ENCODE measurements at regions not wholly inside any gene's neighbourhood (a gene's known extent, or its start where the extent isn't known, plus 50 kb on each side); places are given as distances from the start of the nearest gene placed in this dataset.

DNA sequence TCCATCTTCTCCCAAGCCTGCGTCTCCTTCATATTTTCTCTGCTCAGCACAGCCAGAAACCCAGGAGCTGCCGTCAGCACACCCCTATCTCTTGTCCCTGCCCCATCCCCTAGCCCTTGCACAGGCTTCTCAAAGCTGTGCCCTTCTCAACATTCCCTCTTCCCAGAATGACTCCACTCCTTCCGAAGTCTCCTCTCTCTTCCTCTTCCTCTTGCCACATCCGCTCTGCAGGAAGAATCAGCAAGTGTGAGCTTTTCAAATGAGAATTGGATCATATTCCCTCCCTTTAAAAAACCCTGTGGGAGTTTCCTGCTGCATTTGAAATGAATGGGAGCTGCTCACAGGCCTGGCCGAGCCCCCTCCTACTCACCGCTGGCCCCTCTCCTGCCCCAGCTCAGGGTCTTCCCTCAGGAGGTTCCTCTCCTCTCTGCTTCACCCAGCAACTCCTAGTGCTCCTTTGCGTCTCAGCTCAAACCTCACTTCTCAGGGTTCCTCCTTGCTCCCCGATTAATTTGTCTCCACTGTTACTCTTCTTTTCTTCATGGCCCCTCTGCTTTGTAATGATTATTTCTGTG, 528.5 kb upstream of the CCDC196 start:
- no peaks in the 10 kb centered on the region for H3K4me1 ChIP-seq
- H3K36me3 ChIP-seq (replicated peaks in 1 of 2; ENCODE audit: insufficient read depth in 1 of 2, low read depth in 2 of 2) = no peaks in the 10 kb centered on the region
- no peak overlapping the region for H3K4me3 ChIP-seq
- DNase-seq = no peak
- no peak for ATAC-seq
- no peak overlapping the region for H3K27ac ChIP-seq
- TF ChIP-seq POLR2A (IDR thresholded peaks at IDR 0.05) = no peak
- TF ChIP-seq, protein P1, sequence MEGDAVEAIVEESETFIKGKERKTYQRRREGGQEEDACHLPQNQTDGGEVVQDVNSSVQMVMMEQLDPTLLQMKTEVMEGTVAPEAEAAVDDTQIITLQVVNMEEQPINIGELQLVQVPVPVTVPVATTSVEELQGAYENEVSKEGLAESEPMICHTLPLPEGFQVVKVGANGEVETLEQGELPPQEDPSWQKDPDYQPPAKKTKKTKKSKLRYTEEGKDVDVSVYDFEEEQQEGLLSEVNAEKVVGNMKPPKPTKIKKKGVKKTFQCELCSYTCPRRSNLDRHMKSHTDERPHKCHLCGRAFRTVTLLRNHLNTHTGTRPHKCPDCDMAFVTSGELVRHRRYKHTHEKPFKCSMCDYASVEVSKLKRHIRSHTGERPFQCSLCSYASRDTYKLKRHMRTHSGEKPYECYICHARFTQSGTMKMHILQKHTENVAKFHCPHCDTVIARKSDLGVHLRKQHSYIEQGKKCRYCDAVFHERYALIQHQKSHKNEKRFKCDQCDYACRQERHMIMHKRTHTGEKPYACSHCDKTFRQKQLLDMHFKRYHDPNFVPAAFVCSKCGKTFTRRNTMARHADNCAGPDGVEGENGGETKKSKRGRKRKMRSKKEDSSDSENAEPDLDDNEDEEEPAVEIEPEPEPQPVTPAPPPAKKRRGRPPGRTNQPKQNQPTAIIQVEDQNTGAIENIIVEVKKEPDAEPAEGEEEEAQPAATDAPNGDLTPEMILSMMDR (IDR thresholded peaks at IDR 0.05) = no peak
- no peaks in the 10 kb centered on the region for H3K9me3 ChIP-seq
- 88 to 90% methylated on average over 8 of the region's 8 CpGs for WGBS, 2 donors
- H3K27me3 ChIP-seq = no peaks in the 10 kb centered on the region
- intact Hi-C loops (cut with DNase I) = no loop called here

- TF ChIP-seq POLR2A (IDR thresholded peaks at IDR 0.05) = no peak
- TF ChIP-seq, protein P1 (IDR thresholded peaks at IDR 0.05) = peak in 6 of 7 experiments; percentile 29 to 58 (median 50)
- Histone ChIP-seq H3K36me3 (replicated peaks in 1 of 2; ENCODE audit: insufficient read depth in 1 of 2, low read depth in 2 of 2) (no peaks in the 10 kb centered on the region), H3K27ac (no peak overlapping the region), H3K27me3 (no peaks in the 10 kb centered on the region), H3K4me1 (no peaks in the 10 kb centered on the region), H3K4me3 (no peak overlapping the region), H3K9me3 (no peaks in the 10 kb centered on the region)
- no peak for ATAC-seq
- no peak for DNase-seq
- intact Hi-C loops (cut with DNase I) = no loop called here
- WGBS, 2 donors = 57 to 59% methylated on average over 13 of the region's 13 CpGs
Observed at GRCh38 chr14:65958664-65959562, 527.3 kb upstream of the CCDC196 start.

- ATAC-seq (no peak), DNase-seq (no peak)
- no peak for TF ChIP-seq POLR2A (IDR thresholded peaks at IDR 0.05)
- TF ChIP-seq, protein P1 (IDR thresholded peaks at IDR 0.05) = no peak
- H3K27ac ChIP-seq = no peak overlapping the region
- 54 to 74% methylated on average over 2 of the region's 2 CpGs for WGBS, 2 donors
- H3K27me3 ChIP-seq = no peaks in the 10 kb centered on the region
- H3K4me1 ChIP-seq = no peaks in the 10 kb centered on the region
- no peaks in the 10 kb centered on the region for H3K36me3 ChIP-seq (replicated peaks in 1 of 2; ENCODE audit: insufficient read depth in 1 of 2, low read depth in 2 of 2)
- H3K9me3 ChIP-seq = no peaks in the 10 kb centered on the region
- intact Hi-C loops (cut with DNase I) = loop anchor here (5.0 kb wide), 1 partner anchor 797 kb away; no protein-coding TSS in a partner anchor
- no peak overlapping the region for H3K4me3 ChIP-seq
Observed at GRCh38 chr14:65959563-65960024, 526.6 kb upstream of the CCDC196 start.

DNA sequence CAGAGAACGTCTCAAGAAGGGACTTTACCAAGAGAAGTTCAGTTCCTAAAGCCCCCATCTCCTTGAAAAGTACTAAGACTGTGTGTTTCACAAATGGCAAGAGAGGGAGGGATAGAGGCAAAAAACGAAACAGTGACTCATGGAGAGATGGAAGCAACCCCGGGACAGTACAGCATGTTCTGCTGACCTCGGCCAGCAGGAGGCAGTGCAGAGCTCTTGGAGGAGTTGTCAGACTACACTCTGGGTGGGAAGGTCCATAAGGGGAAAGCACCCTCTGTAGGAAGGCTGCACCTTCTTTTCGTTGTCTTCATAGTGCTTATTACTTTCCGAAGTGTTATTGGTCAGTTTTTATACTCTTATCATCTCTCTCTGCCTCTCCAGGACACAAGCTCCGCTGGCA, 525.2 kb upstream of the CCDC196 start:
- peak; percentile 20 to 47 (median 36) for DNase-seq
- TF ChIP-seq POLR2A (IDR thresholded peaks at IDR 0.05) = no peak
- TF ChIP-seq, protein P1 (IDR thresholded peaks at IDR 0.05) = peak in 6 of 7 experiments; percentile 18 to 37 (median 31)
- no peaks in the 10 kb centered on the region for H3K9me3 ChIP-seq
- no peaks in the 10 kb centered on the region for H3K27me3 ChIP-seq
- WGBS, 2 donors = 37 to 40% methylated on average over 7 of the region's 7 CpGs
- no peaks in the 10 kb centered on the region for H3K4me1 ChIP-seq
- ATAC-seq = no peak
- H3K27ac ChIP-seq = no peak overlapping the region
- no peaks in the 10 kb centered on the region for H3K36me3 ChIP-seq (replicated peaks in 1 of 2; ENCODE audit: insufficient read depth in 1 of 2, low read depth in 2 of 2)
- no peak overlapping the region for H3K4me3 ChIP-seq
- intact Hi-C loops (cut with DNase I) = loop anchor here (5.0 kb wide), 1 partner anchor 799 kb away; no protein-coding TSS in a partner anchor

Data from body of pancreas (tissue), 4 donors.